NCI-H526 treated with DMSO at 0.1 percent for 48 hours (cell line): ENCODE measurements at regions not wholly inside any gene's neighbourhood (a gene's known extent, or its start where the extent isn't known, plus 50 kb on each side); places are given as distances from the start of the nearest gene placed in this dataset.

Experiments used
- DNase-seq: peaks from one replicate; lab custom pipeline; 2025; lab: John Stamatoyannopoulos, UW

DNA sequence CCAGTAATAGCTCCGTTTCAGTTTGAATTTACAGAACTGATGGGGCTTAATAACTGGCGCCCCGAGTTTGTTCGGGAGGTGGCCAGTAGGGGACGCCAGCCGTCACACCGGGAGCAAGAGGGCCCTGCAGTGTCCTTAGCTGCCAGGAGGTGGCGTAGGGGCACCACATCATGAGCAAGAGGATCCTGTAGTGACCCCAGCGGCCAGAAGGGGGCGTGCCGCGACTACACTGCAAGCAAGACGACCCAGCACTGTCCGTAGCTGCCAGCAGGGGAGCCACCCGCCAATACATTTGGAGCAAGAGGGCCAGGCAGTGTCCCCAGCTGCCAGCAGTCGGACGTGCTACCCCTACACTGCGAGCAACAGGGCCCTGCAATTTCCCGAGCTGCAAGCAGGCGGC is 663.7 kb upstream of the B3GAT1 start:
- DNase-seq = no peak

- peak; percentile 69 for DNase-seq
Observed at GRCh38 chr11:135074397-135074998, 662.5 kb upstream of the B3GAT1 start.

GRCh38 chr11:135073870-135074269 is 661.8 kb upstream of the B3GAT1 start:
- DNase-seq = no peak

DNA sequence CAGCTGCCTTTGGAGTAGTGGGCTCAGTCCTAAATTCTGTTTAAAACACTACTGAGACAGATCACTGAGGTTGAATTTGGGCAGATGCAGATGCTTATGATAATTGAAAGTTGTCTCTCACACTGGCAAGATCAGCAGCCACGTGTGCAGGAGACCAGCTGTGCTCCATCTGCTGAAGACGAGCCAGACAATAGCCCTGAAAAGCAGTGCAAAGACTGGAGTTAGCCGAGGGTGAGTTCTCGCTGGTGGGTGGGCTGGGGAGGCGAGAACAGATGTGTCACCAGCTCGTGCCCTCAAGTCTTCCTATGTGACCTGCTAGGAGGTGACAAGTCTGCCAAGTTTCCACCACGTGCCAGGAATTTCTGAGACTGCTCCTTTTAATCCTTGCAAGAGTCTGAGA is 661.3 kb upstream of the B3GAT1 start:
- no peak for DNase-seq

GRCh38 chr11:135069890-135070289 is 657.8 kb upstream of the B3GAT1 start:
- no peak for DNase-seq

DNA sequence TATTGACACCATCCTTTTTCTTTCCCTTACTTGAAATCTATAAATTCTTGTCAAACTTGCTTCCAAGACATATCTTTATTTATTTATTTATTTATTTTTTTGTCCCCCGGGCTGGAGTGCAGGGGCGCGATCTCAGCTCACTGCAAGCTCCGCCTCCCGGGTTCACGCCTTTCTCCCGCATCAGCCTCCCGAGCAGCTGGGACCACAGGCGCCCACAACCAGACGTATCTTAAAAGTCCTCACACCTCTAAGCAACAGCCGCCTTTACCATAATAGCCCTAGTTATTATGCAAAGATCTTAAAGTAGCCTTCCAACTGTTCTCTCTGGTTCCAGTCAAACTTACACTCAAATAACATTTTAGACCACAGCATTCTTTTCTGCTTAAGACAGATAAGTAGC is 657.0 kb upstream of the B3GAT1 start:
- DNase-seq = no peak

DNA sequence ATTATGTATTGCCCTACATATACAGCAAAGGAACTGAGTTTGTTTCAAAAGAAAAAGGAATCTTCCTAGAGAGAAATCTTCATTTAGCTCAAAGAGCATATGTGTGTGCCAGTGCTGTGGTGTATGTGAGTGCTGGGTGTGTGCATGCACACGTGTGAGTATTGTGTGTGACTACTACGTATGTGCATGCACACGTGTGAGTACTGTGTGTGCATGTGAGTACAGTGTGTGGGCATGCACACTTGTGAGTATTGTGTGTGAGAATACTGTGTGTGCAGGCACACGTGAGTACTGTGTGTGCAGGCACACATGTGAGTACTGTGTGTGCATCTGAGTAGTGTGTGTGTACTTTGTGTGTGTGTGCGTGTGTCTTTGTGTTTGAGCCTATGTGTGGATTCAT is 651.0 kb upstream of the B3GAT1 start:
- no peak for DNase-seq

GRCh38 chr11:135061166-135061565 is 649.1 kb upstream of the B3GAT1 start:
- no peak for DNase-seq

DNA sequence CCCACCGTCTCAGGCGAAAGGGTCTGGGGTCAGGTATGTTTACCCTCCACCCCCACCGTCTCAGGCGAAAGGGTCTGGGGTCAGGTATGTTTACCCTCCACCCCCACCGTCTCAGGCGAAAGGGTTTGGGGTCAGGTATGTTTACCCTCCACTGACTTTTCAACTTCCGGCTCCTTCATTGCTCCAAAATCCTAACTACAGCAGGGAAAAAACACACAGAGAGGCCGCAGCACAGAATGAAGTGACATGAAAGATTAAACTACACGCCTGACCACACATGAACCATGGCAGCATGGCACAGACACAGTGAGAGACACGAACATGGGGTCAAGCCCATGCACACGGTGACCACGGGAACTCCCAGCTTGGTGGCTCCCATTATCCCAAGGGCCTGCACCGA is 634.9 kb upstream of the B3GAT1 start:
- DNase-seq = no peak

GRCh38 chr11:135046556-135046955 is 634.5 kb upstream of the B3GAT1 start:
- no peak for DNase-seq

DNA sequence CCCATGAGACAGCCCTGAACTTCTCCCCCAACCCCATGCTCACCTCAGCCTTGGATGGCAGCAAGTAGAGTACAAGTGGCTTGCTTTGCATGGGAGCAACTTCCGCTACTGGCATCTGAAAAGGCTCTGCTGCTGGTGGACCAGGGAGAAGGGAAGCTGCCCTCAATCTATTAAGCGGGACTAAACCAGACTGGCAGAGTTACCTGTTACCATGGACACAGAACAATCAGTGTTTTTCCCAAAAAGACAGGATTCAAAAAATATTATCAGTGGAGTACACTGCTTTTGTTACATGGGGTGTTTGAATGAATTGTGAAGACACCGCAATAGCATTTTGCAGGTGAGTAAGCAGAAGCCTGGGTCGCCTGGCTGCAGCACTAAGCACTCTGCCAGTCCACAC is 631.4 kb upstream of the B3GAT1 start:
- DNase-seq = no peak

DNA sequence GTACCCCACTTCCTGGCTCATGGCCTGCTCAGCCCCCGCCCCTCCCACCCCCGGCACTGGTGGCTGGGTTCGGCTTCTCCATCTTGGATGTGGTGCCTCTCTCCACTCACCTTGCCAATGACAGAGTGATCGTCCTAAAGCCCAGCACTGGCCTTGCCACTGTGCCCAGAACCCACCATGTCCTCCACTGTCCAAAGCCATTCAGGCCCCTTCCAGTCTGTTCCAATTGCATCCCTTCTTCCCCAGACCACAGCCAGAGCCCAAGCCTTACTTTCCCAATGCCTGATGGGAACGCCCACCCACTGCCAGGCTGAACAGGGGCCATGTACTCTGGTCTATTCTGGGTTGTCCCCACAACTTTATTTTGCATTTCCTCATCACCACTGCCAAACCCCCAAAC is 625.8 kb upstream of the B3GAT1 start:
- DNase-seq = no peak

- DNase-seq = no peak
Observed at GRCh38 chr11:135036488-135037297, 624.7 kb upstream of the B3GAT1 start.

DNA sequence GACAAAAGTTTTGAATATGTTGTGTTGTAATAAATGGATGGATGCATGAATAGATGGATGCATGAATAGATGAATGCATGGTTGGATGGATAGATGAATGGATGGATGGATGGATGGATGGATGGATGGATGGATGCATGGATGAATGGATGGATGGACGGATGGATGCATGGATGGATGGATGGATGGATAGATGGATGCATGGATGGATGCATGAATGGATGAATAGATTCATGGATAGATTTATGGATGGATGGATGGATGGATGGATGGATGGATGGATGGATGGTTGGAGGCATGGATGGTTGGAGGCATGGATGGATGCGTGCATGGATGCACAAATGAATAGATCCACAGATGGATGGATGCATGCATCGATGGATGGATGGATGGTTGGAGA is 623.2 kb upstream of the B3GAT1 start:
- DNase-seq = no peak

GRCh38 chr11:135033540-135033939 is 621.5 kb upstream of the B3GAT1 start:
- peak; percentile 49 for DNase-seq

GRCh38 chr11:135031205-135031989 is 619.4 kb upstream of the B3GAT1 start:
- DNase-seq = no peak

- DNase-seq = no peak
Observed at GRCh38 chr11:135027461-135027860, 615.4 kb upstream of the B3GAT1 start.

DNA sequence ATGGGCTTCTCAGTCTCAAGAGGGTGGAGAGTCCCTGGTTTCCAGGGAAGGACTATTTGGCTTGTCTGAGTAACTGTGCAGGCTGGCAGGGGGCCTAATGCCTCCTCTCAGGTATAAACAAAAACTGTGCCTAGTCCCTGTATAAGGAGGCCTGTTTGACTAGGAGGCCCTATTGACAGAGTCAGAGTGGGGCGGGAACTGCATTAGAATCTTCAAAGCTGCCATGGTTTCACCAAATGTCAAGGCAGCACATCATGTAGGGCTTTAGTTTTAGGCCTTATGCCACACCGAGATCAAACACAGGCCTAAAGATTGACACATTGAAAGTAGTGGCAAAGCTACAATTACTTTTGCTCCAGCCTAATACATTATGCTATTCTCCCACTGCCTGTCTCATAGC is 611.5 kb upstream of the B3GAT1 start:
- DNase-seq = no peak

DNA sequence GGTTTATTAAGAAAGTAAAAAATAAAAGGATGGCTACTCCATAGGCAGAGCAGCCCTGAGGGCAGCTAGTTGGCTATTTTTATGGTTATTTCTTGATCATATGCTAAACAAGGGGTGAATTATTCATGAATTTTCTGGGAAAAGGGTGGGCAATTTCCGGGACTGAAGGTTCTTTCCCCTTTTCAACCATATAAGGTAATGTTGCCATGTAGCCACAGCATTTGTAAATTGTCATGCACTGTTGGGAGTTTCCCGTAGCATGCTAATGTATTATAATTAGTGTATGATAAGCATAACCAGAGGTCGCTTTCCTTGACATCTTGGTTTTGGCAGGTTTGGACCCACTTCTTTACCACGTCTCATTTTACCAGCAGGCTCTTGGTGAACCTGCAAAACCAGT is 610.4 kb upstream of the B3GAT1 start:
- DNase-seq = peak; percentile 65

- DNase-seq = no peak
Observed at GRCh38 chr11:135019899-135020298, 607.9 kb upstream of the B3GAT1 start.

- DNase-seq = no peak
Observed at GRCh38 chr11:135019343-135019871, 607.4 kb upstream of the B3GAT1 start.

DNA sequence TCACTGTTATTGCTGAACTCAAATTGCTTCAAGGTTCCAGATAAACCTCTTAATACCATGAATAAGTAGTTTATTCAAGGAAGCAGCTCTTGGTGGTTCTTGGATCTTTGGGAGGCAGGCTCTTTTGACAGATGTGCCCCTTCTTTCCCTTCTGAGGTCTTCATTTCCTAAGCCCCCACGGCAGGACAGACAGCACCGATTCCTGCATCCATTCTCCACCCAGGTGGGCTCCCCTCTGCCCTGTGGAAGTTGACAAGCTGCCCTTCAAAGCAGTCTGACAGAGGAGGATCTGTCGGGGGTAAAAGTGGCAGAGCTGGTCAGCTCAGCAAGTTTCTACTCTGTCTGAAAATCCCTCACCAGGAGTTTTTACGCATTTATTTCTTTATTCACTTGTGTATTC is 605.3 kb upstream of the B3GAT1 start:
- no peak for DNase-seq

GRCh38 chr11:135015966-135016365 is 603.9 kb upstream of the B3GAT1 start:
- DNase-seq = no peak
